SK-N-SH (cell line): ENCODE measurements at regions not wholly inside any gene's neighbourhood (a gene's known extent, or its start where the extent isn't known, plus 50 kb on each side); places are given as distances from the start of the nearest gene placed in this dataset.

Source experiments
- CHD2 ChIP-seq: fragments of 150-350 bp; IDR thresholded peaks from 2 replicates; pipeline ENCODE4 v1.6.1; 2018; ENCODE audit warnings: low read length; ENCODE audit not compliant: partially characterized antibody
- CTCF ChIP-seq: fragments of 200-600 bp; sonication (generic); IDR thresholded peaks from 2 replicates; pipeline ENCODE4 v1.6.1; 2017; ENCODE audit warnings: antibody characterized with exemption, mild to moderate bottlenecking, moderate library complexity
- ELF1 ChIP-seq: IDR thresholded peaks from 2 replicates; pipeline ENCODE4 v1.4.0; 2012
- FOXJ3 ChIP-seq: sonication (generic); formaldehyde crosslinking; IDR thresholded peaks from 2 replicates; pipeline ENCODE4 v1.5.1; 2020; ENCODE audit warnings: mild to moderate bottlenecking, missing genetic modification reagents
- GABPA ChIP-seq: IDR thresholded peaks from 2 replicates; pipeline ENCODE4 v1.4.0; 2012; ENCODE audit warnings: low read depth, mild to moderate bottlenecking
- TAF1 ChIP-seq: IDR thresholded peaks from 2 replicates; pipeline ENCODE4 v1.6.1; 2012; ENCODE audit warnings: low read depth, mild to moderate bottlenecking, low read length, moderate library complexity, borderline replicate concordance
- TEAD4 ChIP-seq: IDR thresholded peaks from 2 replicates; pipeline ENCODE4 v1.4.0; 2012; ENCODE audit warnings: mild to moderate bottlenecking, borderline replicate concordance; ENCODE audit not compliant: insufficient read depth
- ZBTB33 ChIP-seq: IDR thresholded peaks from 2 replicates; pipeline ENCODE4 v1.4.0; 2012; ENCODE audit warnings: low read depth, borderline replicate concordance

- no peak for TF ChIP-seq CTCF
- no peak for TF ChIP-seq GABPA
- no peak for TF ChIP-seq TAF1
- no peak for TF ChIP-seq ZBTB33
- TF ChIP-seq TEAD4, result no peak
- TF ChIP-seq CHD2, result no peak
- TF ChIP-seq FOXJ3, result no peak
- no peak for TF ChIP-seq ELF1
Observed at GRCh38 chr5:58912116-58912515, 329.2 kb downstream of the RAB3C start.
